Right renal pelvis (tissue), 4 donors: ENCODE measurements at regions not wholly inside any gene's neighbourhood (a gene's known extent, or its start where the extent isn't known, plus 50 kb on each side); places are given as distances from the start of the nearest gene placed in this dataset.

Source experiments
- DNase-seq, 4 donors: peaks; one replicate each; pipeline ENCODE4 v3.0.0-alpha.2; 2013; ENCODE audit warnings: low read depth in 4 of 4, low spot score in 3 of 4, missing footprints in 1 of 4

- no peak for DNase-seq
Measured at GRCh38 chr6:132972254-132972653, 157.9 kb downstream of the RPS12 start.

GRCh38 chr6:132972971-132973370 is 158.6 kb downstream of the RPS12 start:
- no peak for DNase-seq

GRCh38 chr6:132973514-132973993 is 159.2 kb downstream of the RPS12 start:
- no peak for DNase-seq

- DNase-seq: no peak
Measured at GRCh38 chr6:132974122-132974521, 159.8 kb downstream of the RPS12 start.

GRCh38 chr6:132977413-132977812 is 163.0 kb downstream of the RPS12 start:
- no peak for DNase-seq

- no peak for DNase-seq
Measured at GRCh38 chr6:132978685-132979084, 164.3 kb downstream of the RPS12 start.

- DNase-seq: no peak
Measured at GRCh38 chr6:132993738-132994137, 179.4 kb downstream of the RPS12 start.

GRCh38 chr6:132995009-132995408 is 180.6 kb downstream of the RPS12 start:
- no peak for DNase-seq

- no peak for DNase-seq
Measured at GRCh38 chr6:132995432-132995831, 181.1 kb downstream of the RPS12 start.

- DNase-seq: no peak
Measured at GRCh38 chr6:132998418-132998817, 184.0 kb downstream of the RPS12 start.

- DNase-seq: no peak
Measured at GRCh38 chr6:133001040-133001565, 186.7 kb downstream of the RPS12 start.

- no peak for DNase-seq
Measured at GRCh38 chr6:133004304-133004884, 190.0 kb downstream of the RPS12 start.

GRCh38 chr6:133012774-133013173 is 198.4 kb downstream of the RPS12 start:
- DNase-seq: no peak

- DNase-seq: no peak
Measured at GRCh38 chr6:133016631-133017030, 202.3 kb downstream of the RPS12 start.

- DNase-seq: no peak
Measured at GRCh38 chr6:133017581-133017980, 203.2 kb downstream of the RPS12 start.

- DNase-seq: no peak
Measured at GRCh38 chr6:133026705-133027104, 212.3 kb downstream of the RPS12 start.

GRCh38 chr6:133033263-133033662 is 207.9 kb upstream of the EYA4 start:
- DNase-seq: no peak

- DNase-seq: no peak
Measured at GRCh38 chr6:133034509-133035206, 206.5 kb upstream of the EYA4 start.

GRCh38 chr6:133040094-133040802 is 200.9 kb upstream of the EYA4 start:
- no peak for DNase-seq

- no peak for DNase-seq
Measured at GRCh38 chr6:133040803-133041419, 200.2 kb upstream of the EYA4 start.

- DNase-seq: no peak
Measured at GRCh38 chr6:133042550-133043120, 198.5 kb upstream of the EYA4 start.
